A673 (cell line): ENCODE measurements at regions not wholly inside any gene's neighbourhood (a gene's known extent, or its start where the extent isn't known, plus 50 kb on each side); places are given as distances from the start of the nearest gene placed in this dataset.

ENCODE experiments used
- BruUV-seq: library from RNA; stranded (reverse); fragments of 400-500 nt; replicated peaks from 2 replicates; lab custom pipeline; 2021; lab: Mats Ljungman, UMichigan
- CTCF ChIA-PET: fragments of 300-600 bp; sonication (Branson Sonifier 250); formaldehyde crosslinking; loops from one replicate; lab custom pipeline; 2022; ENCODE audit warnings: antibody characterized with exemption; lab: Charles Lee
- POLR2A ChIA-PET: fragments of 300-600 bp; sonication (Branson Sonifier 250); formaldehyde crosslinking; loops from one replicate; lab custom pipeline; 2022; ENCODE audit warnings: antibody characterized with exemption; ENCODE audit not compliant: low non-redundant PET; lab: Charles Lee
- DNase-seq: peaks from one replicate; pipeline ENCODE4 v3.0.0-alpha.2; 2015; ENCODE audit warnings: low spot score
- H3K27ac ChIP-seq: fragments of 200-600 bp; sonication (generic); 2 replicates; pipeline ENCODE4 v1.5.1; 2016; ENCODE audit warnings: mixed run types, low read depth, mild to moderate bottlenecking, mixed read lengths, antibody characterized with exemption, low read length; ENCODE audit not compliant: poor library complexity, severe bottlenecking
- H3K27me3 ChIP-seq: fragments of 200-600 bp; sonication (generic); replicated peaks from 2 replicates; pipeline ENCODE4 v1.6.1; 2017; ENCODE audit warnings: mixed run types, low read depth, mild to moderate bottlenecking, mixed read lengths, antibody characterized with exemption, low read length; ENCODE audit not compliant: insufficient read depth, poor library complexity
- H3K36me3 ChIP-seq: fragments of 200-600 bp; sonication (generic); 2 replicates; pipeline ENCODE4 v1.6.1; 2016; ENCODE audit warnings: mixed run types, mild to moderate bottlenecking, mixed read lengths, antibody characterized with exemption, low read length; ENCODE audit not compliant: insufficient read depth, poor library complexity, severe bottlenecking
- H3K4me1 ChIP-seq: fragments of 200-600 bp; sonication (generic); 2 replicates; pipeline ENCODE4 v1.6.1; 2017; ENCODE audit warnings: mixed run types, mild to moderate bottlenecking, mixed read lengths, antibody characterized with exemption, low read length; ENCODE audit not compliant: insufficient read depth, poor library complexity, severe bottlenecking
- H3K4me3 ChIP-seq: fragments of 200-600 bp; sonication (generic); 2 replicates; pipeline ENCODE4 v1.5.1; 2016; ENCODE audit warnings: low read depth, mixed run types, mild to moderate bottlenecking, mixed read lengths, low read length; ENCODE audit not compliant: poor library complexity, severe bottlenecking
- H3K9me3 ChIP-seq: fragments of 200-600 bp; sonication (generic); 2 replicates; pipeline ENCODE4 v1.6.1; 2016; ENCODE audit warnings: mixed run types, low read depth, mild to moderate bottlenecking, mixed read lengths, antibody characterized with exemption, low read length; ENCODE audit not compliant: poor library complexity, severe bottlenecking
- CTCF ChIP-seq: fragments of 300-800, 200-600 bp; sonication (generic); conservative IDR thresholded peaks from 2 replicates; pipeline ENCODE4 v1.5.1; 2017; ENCODE audit warnings: low read depth, mild to moderate bottlenecking, antibody characterized with exemption, low read length, moderate library complexity, mixed read lengths
- EZH2 ChIP-seq: fragments of 200-600 bp; sonication (generic); IDR thresholded peaks from 2 replicates; pipeline ENCODE4 v1.6.1; 2017; ENCODE audit warnings: borderline replicate concordance, low read depth, mild to moderate bottlenecking, mixed read lengths, antibody characterized with exemption, low read length; ENCODE audit not compliant: poor library complexity, severe bottlenecking
- intact Hi-C: fragments of 100-400 bp; cut with micrococcal nuclease; formaldehyde crosslinking; loops from one replicate; pipeline ENCODE4 v1.10.0; 2022; ENCODE audit not compliant: unreplicated experiment

- H3K4me3 ChIP-seq: no peak overlapping the region
- intact Hi-C loops: no loop called here
- no peaks in the 10 kb centered on the region for H3K9me3 ChIP-seq
- H3K27ac ChIP-seq: no peak overlapping the region
- H3K27me3 ChIP-seq: no peaks in the 10 kb centered on the region
- TF ChIP-seq CTCF: no peak
- no peak for TF ChIP-seq EZH2
- ChIA-PET CTCF (no interaction called here), POLR2A (no interaction called here)
- no TSS peak for BruUV-seq
- H3K4me1 ChIP-seq: peaks cover 6% of the 10 kb centered on the region
- no peak for DNase-seq
- H3K36me3 ChIP-seq: no peaks in the 10 kb centered on the region
Observed at GRCh38 chr14:98208943-98209342, 1063.1 kb downstream of the BCL11B start.

GRCh38 chr14:98210045-98210672 is 1061.8 kb downstream of the BCL11B start:
- H3K9me3 ChIP-seq: no peaks in the 10 kb centered on the region
- intact Hi-C loops: no loop called here
- DNase-seq: peak; percentile 70
- H3K4me1 ChIP-seq: peaks cover 6% of the 10 kb centered on the region
- H3K27me3 ChIP-seq: no peaks in the 10 kb centered on the region
- BruUV-seq: no TSS peak
- no peak overlapping the region for H3K4me3 ChIP-seq
- no peaks in the 10 kb centered on the region for H3K36me3 ChIP-seq
- H3K27ac ChIP-seq: no peak overlapping the region
- POLR2A ChIA-PET: no interaction called here
- TF ChIP-seq EZH2 (no peak), CTCF (no peak)
- CTCF ChIA-PET: no interaction called here

- CTCF ChIA-PET: no interaction called here
- BruUV-seq: no TSS peak
Observed at GRCh38 chr14:98217530-98217929, 1054.5 kb downstream of the BCL11B start.

More at GRCh38 chr14:98217530-98217929, 1054.5 kb downstream of the BCL11B start:
- Histone ChIP-seq H3K9me3 (no peaks in the 10 kb centered on the region), H3K27ac (no peak overlapping the region), H3K27me3 (no peaks in the 10 kb centered on the region), H3K36me3 (no peaks in the 10 kb centered on the region), H3K4me1 (no peaks in the 10 kb centered on the region), H3K4me3 (no peak overlapping the region)
- DNase-seq: no peak
- intact Hi-C loops: no loop called here
- POLR2A ChIA-PET: no interaction called here
- TF ChIP-seq EZH2 (no peak), CTCF (no peak)
